Endothelial cell of umbilical vein (primary cell): ENCODE measurements at regions not wholly inside any gene's neighbourhood (a gene's known extent, or its start where the extent isn't known, plus 50 kb on each side); places are given as distances from the start of the nearest gene placed in this dataset.

Experiments used
- CTCF ChIP-seq, 2 donors: IDR thresholded peaks; 1 replicate in 1 of 2; 2 replicates in 1 of 2; pipeline ENCODE4 v1.5.1; 2011; ENCODE audit warnings: low read length in 2 of 2, mild to moderate bottlenecking in 2 of 2, moderate library complexity in 2 of 2, control low read depth in 1 of 2, inconsistent platforms in 1 of 2, low read depth in 1 of 2; ENCODE audit not compliant: insufficient read depth in 1 of 2; ENCODE audit errors: extremely low read depth in 1 of 2
- EZH2 ChIP-seq: IDR thresholded peaks from 2 replicates; pipeline ENCODE4 v1.6.1; 2012; ENCODE audit warnings: borderline replicate concordance, low read depth, mild to moderate bottlenecking, moderate library complexity, low read length, inconsistent platforms; ENCODE audit not compliant: severe bottlenecking
- FOS ChIP-seq: IDR thresholded peaks from 2 replicates; pipeline ENCODE4 v1.6.1; 2011; ENCODE audit warnings: mild to moderate bottlenecking, low read length, moderate library complexity, borderline replicate concordance; ENCODE audit not compliant: insufficient read depth
- GATA2 ChIP-seq: IDR thresholded peaks from 2 replicates; pipeline ENCODE4 v1.7.0; 2011; ENCODE audit warnings: low read depth, mild to moderate bottlenecking, moderate library complexity, mixed read lengths, low read length; ENCODE audit not compliant: insufficient read length, insufficient read depth
- JUN ChIP-seq: IDR thresholded peaks from 2 replicates; pipeline ENCODE4 v1.6.1; 2011; ENCODE audit warnings: borderline replicate concordance, low read depth; ENCODE audit not compliant: insufficient read length, insufficient read depth
- MYC ChIP-seq: IDR thresholded peaks from one replicate; pipeline ENCODE4 v1.6.1; 2011; ENCODE audit warnings: mild to moderate bottlenecking, low read depth, low read length
- POLR2A ChIP-seq: IDR thresholded peaks from 2 replicates; pipeline ENCODE4 v1.6.1; 2012; ENCODE audit warnings: low read depth, mild to moderate bottlenecking, control low read depth, low read length
- POLR2AphosphoS5 ChIP-seq: IDR thresholded peaks from 2 replicates; pipeline ENCODE4 v1.6.1; 2012; ENCODE audit warnings: low read depth, mild to moderate bottlenecking, control low read depth, low read length, moderate library complexity; ENCODE audit not compliant: insufficient read depth

GRCh38 chr18:78721981-78722380 is 257.6 kb upstream of the SALL3 start:
- no peak for TF ChIP-seq CTCF (IDR thresholded peaks at IDR 0.05; ENCODE audit: extremely low read depth in 1 of 2, insufficient read depth in 1 of 2, low read depth in 1 of 2, low read length in 2 of 2)
- no peak for TF ChIP-seq POLR2A
- no peak for TF ChIP-seq EZH2
- TF ChIP-seq MYC = no peak
- TF ChIP-seq POLR2AphosphoS5 = no peak
- TF ChIP-seq GATA2 = no peak
- TF ChIP-seq FOS = no peak
- TF ChIP-seq JUN = no peak
